Ascending aorta (tissue), 2 donors: ENCODE measurements at regions not wholly inside any gene's neighbourhood (a gene's known extent, or its start where the extent isn't known, plus 50 kb on each side); places are given as distances from the start of the nearest gene placed in this dataset.
"Not testable (repeated sequence)": the region's sequence is repeated elsewhere in the genome, so short reads cannot be mapped to it uniquely, and the experiment has no call there.

Source experiments
- DNase-seq, 2 donors: peaks; one replicate each; pipeline ENCODE4 v3.0.0-alpha.2; 2019; ENCODE audit warnings: low spot score in 2 of 2
- H3K27ac ChIP-seq, 2 donors: fragments of 200-600 bp; sonication (generic); one replicate each; pipeline ENCODE4 v1.5.1; 2016 to 2017; ENCODE audit warnings: mild to moderate bottlenecking in 1 of 2
- H3K27me3 ChIP-seq: fragments of 200-600 bp; sonication (generic); one replicate; pipeline ENCODE4 v1.5.1; 2017
- H3K36me3 ChIP-seq, 2 donors: fragments of 200-600 bp; sonication (generic); one replicate each; pipeline ENCODE4 v1.5.1; 2016
- H3K4me1 ChIP-seq, 2 donors: fragments of 200-600 bp; sonication (generic); one replicate each; pipeline ENCODE4 v1.5.1; 2016 to 2017; ENCODE audit warnings: mild to moderate bottlenecking in 1 of 2
- H3K4me3 ChIP-seq, 2 donors: fragments of 200-600 bp; sonication (generic); one replicate each; pipeline ENCODE4 v1.5.1; 2016 to 2017; ENCODE audit warnings: mild to moderate bottlenecking in 1 of 2
- H3K9me3 ChIP-seq, 2 donors: fragments of 200-600 bp; sonication (generic); one replicate each; pipeline ENCODE4 v1.5.1; 2016
- intact Hi-C: fragments of 100-400 bp; cut with DNase I; formaldehyde crosslinking; loops from one replicate; pipeline ENCODE4 v1.15.1; 2023
- TF ChIP-seq, protein P1 (sequence below), 3 experiments: fragments of 200-600 bp in 2 of 3; fragments of 450-650 bp in 1 of 3; sonication (generic) in 2 of 3; IDR thresholded peaks; one replicate each; pipeline ENCODE4 v1.5.1; 2016 to 2019; ENCODE audit warnings: antibody characterized with exemption in 3 of 3, mild to moderate bottlenecking in 1 of 3, moderate library complexity in 1 of 3

DNA sequence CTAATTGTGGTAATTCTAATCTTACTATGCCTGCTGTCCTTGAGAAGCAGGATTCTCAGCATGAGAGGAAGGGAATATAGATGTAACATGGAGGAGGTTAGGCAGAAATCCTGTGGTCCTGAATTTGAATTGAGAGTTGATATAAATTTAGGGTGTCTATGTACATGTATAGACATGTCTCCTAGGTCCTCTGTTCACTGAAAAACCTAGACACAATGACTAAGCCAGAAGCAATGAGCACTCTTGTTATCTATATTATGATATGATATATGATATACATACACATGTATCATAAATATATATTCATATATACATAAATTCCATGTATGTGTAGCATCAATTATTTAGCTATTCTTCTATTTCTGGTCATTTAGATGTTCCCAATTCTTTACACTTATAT, 173.3 kb upstream of the MKLN1 start:
- Histone ChIP-seq H3K4me3 (no peak overlapping the region), H3K27me3 (no peaks in the 10 kb centered on the region), H3K36me3 (no peaks in the 10 kb centered on the region), H3K4me1 (no peaks in the 10 kb centered on the region), H3K27ac (no peak overlapping the region), H3K9me3 (no peaks in the 10 kb centered on the region)
- TF ChIP-seq, protein P1, sequence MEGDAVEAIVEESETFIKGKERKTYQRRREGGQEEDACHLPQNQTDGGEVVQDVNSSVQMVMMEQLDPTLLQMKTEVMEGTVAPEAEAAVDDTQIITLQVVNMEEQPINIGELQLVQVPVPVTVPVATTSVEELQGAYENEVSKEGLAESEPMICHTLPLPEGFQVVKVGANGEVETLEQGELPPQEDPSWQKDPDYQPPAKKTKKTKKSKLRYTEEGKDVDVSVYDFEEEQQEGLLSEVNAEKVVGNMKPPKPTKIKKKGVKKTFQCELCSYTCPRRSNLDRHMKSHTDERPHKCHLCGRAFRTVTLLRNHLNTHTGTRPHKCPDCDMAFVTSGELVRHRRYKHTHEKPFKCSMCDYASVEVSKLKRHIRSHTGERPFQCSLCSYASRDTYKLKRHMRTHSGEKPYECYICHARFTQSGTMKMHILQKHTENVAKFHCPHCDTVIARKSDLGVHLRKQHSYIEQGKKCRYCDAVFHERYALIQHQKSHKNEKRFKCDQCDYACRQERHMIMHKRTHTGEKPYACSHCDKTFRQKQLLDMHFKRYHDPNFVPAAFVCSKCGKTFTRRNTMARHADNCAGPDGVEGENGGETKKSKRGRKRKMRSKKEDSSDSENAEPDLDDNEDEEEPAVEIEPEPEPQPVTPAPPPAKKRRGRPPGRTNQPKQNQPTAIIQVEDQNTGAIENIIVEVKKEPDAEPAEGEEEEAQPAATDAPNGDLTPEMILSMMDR (IDR thresholded peaks at IDR 0.05): no peak
- intact Hi-C loops: no loop called here
- no peak for DNase-seq

DNA sequence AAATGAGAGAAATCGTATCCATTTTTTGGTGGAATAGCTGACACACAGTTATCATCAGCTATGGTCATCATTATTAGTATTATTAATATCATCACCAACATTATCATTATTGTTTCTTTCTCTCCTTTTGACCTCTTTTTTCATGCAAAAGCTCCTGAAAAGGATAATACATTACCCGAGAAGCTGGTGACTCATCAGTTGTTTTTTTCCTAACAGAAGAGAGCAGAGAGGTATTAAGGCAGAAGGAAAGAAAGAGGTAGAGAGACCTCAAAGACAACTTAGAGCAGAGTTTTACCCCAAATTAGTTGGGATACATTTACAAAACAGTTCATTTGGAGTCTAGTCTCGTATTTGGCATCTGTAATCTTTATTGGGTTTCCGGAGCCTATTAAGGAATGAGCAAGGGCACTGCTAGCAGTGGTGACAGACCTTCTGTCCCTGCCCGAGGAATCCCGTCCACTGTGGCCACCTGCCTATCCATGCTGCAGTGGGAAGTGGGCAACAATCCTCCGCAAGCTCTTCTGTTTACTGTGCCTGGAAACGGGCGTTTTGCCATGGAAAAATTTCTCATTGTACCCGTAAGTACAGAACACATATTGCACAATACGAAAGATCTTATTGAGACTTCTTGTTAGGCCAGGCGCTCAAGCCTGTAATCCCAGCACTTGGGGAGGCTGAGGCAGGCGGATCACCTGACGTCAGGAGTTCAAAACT, 170.0 kb upstream of the MKLN1 start:
- Histone ChIP-seq H3K4me3 (no peak overlapping the region), H3K27ac (no peak overlapping the region), H3K9me3 (no peaks in the 10 kb centered on the region), H3K4me1 (no peaks in the 10 kb centered on the region), H3K36me3 (no peaks in the 10 kb centered on the region), H3K27me3 (no peaks in the 10 kb centered on the region)
- TF ChIP-seq, protein P1 (IDR thresholded peaks at IDR 0.05): no peak
- intact Hi-C loops: no loop called here
- no peak for DNase-seq

DNA sequence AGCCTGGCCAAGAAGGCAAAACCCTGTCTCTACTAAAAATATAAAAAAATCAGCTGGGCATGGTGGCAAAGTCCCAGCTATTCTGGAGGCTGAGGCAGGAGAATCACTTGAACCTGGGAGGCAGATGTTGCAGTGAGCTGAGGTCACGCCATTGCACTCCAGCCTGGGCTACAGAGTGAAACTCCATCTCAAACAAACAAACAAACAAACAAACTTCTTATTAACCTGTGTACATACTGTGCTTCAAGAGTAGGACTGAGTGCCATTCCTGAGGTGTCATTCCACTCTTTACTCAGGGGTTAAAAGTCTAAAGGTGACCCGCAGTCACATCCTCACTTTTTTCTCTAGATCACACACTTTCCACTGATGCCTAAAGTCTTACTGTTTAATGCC, 169.4 kb upstream of the MKLN1 start:
- H3K9me3 ChIP-seq, H3K4me3 ChIP-seq, intact Hi-C loops, DNase-seq, H3K4me1 ChIP-seq, H3K36me3 ChIP-seq, H3K27me3 ChIP-seq, H3K27ac ChIP-seq: not testable (repeated sequence)

DNA sequence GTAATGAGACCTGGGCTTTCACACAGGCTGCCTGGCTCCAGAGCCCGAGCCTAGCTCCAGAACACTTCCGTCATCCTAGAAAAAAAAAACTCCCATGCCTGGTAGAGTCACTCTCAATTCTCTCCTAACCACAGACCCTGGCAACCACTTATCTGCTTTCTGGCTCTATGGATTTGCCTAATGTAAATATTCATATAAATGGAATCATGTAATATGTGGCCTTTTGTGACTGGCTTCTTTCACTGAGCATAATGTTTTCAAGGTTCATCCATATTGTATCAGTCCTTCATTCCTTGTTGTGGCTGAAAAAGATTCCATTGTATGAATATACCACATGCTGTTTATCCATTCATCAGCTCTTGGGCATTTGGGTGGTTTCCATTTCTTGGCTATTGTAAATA, 167.7 kb upstream of the MKLN1 start:
- H3K27ac ChIP-seq: no peak overlapping the region
- no peaks in the 10 kb centered on the region for H3K36me3 ChIP-seq
- no peak for DNase-seq
- TF ChIP-seq, protein P1 (IDR thresholded peaks at IDR 0.05): no peak
- no peaks in the 10 kb centered on the region for H3K27me3 ChIP-seq
- H3K4me3 ChIP-seq: no peak overlapping the region
- intact Hi-C loops: no loop called here
- no peaks in the 10 kb centered on the region for H3K9me3 ChIP-seq
- no peaks in the 10 kb centered on the region for H3K4me1 ChIP-seq

DNA sequence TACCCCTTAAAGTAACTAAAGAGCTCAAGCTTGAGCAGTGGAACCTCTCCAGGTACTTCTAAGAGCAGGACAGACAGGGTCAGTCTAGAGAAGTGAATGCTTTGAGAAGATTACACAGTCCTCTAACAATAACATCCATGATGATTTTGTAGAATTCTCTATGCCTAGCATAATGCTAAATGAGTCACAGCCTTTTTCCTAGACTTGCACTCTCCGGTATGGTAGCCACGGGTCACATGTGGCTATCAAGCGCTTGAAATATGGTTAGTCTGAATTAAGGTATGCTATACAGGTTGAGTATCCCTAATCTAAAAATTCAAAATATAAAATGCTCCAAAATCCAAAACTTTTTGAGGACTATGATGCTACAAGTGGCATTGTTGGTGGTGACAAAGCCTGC, 166.6 kb upstream of the MKLN1 start:
- no peaks in the 10 kb centered on the region for H3K9me3 ChIP-seq
- no peaks in the 10 kb centered on the region for H3K4me1 ChIP-seq
- no peaks in the 10 kb centered on the region for H3K27me3 ChIP-seq
- H3K36me3 ChIP-seq: no peaks in the 10 kb centered on the region
- intact Hi-C loops: no loop called here
- TF ChIP-seq, protein P1 (IDR thresholded peaks at IDR 0.05): no peak
- H3K27ac ChIP-seq: no peak overlapping the region
- DNase-seq: no peak
- no peak overlapping the region for H3K4me3 ChIP-seq

DNA sequence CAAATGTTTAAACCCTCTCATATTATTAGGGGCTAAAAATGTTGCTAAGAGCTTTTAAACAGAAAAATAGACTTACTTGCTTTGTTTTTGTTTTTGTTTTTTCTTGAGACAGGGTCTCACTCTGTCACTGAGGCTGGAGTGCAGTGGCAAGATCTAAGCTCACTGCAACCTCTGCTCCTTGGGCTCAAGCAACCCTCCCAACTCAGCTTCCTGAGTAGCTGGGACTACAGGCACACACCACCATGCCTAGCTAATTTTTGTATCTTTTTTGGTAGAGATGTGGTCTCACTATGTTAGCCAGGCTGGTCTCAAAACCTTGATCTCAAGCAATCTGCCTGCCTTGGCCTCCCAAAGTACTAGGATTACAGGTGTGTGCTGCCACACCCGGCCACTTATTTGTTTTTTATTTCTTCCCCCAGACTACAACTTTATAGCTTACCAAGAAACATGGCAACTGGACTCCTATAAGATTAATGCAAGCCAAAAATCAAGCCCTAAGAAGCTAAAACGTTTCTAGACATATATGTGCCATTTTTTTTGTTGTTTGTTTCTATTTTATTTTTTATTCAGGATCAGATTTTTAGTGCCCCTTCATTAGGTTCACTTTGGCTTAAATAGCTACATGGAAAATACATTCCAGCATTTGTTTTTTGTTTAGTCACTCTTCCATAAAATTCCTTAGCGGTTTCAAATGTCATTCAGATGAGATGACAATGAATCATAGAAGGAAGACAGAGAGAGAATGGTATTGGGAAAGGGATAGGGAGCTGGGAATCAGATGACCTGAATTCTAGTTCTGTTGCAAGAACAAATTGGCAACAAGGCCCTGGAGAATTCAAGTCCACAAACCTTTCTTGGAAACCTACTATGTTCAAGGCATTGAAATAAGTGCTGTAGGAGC, 163.4 kb upstream of the MKLN1 start:
- Histone ChIP-seq H3K9me3 (no peaks in the 10 kb centered on the region), H3K36me3 (no peaks in the 10 kb centered on the region), H3K4me3 (no peak overlapping the region), H3K4me1 (no peaks in the 10 kb centered on the region), H3K27ac (no peak overlapping the region), H3K27me3 (no peaks in the 10 kb centered on the region)
- intact Hi-C loops: no loop called here
- DNase-seq: no peak
- TF ChIP-seq, protein P1 (IDR thresholded peaks at IDR 0.05): no peak
